Neural progenitor cell (in vitro differentiated cells): ENCODE measurements at regions not wholly inside any gene's neighbourhood (a gene's known extent, or its start where the extent isn't known, plus 50 kb on each side); places are given as distances from the start of the nearest gene placed in this dataset.
A peak's percentile ranks its signal among the peaks of the same experiment; 100 is the strongest.

Experiments
- DNase-seq: peaks from one replicate; pipeline ENCODE4 v3.0.0-alpha.2; 2016; ENCODE audit warnings: low spot score
- H2AFZ ChIP-seq: fragments of 200-600 bp; sonication (generic); replicated peaks from 2 replicates; pipeline ENCODE4 v1.6.1; 2016; ENCODE audit warnings: antibody characterized with exemption
- H3F3A ChIP-seq: fragments of 200-600 bp; sonication (generic); 2 replicates; pipeline ENCODE4 v1.6.1; 2016; ENCODE audit warnings: antibody characterized with exemption, low read depth
- H3K27ac ChIP-seq: fragments of 200-600 bp; sonication (generic); 2 replicates; pipeline ENCODE4 v1.5.1; 2016; ENCODE audit warnings: mild to moderate bottlenecking
- H3K27me3 ChIP-seq: fragments of 200-600 bp; sonication (generic); 2 replicates; pipeline ENCODE4 v1.6.1; 2016; ENCODE audit warnings: mild to moderate bottlenecking, moderate library complexity
- H3K36me3 ChIP-seq: fragments of 200-600 bp; sonication (generic); 2 replicates; pipeline ENCODE4 v1.5.1; 2016
- H3K4me1 ChIP-seq: fragments of 200-600 bp; sonication (generic); 2 replicates; pipeline ENCODE4 v1.6.1; 2016; ENCODE audit warnings: mixed run types
- H3K4me2 ChIP-seq: fragments of 200-600 bp; sonication (generic); 2 replicates; pipeline ENCODE4 v1.6.1; 2016
- H3K4me3 ChIP-seq: fragments of 200-600 bp; sonication (generic); 2 replicates; pipeline ENCODE4 v1.5.1; 2016
- H3K79me2 ChIP-seq: fragments of 200-600 bp; sonication (generic); 2 replicates; pipeline ENCODE4 v1.6.1; 2016; ENCODE audit warnings: low read depth
- H3K9ac ChIP-seq: fragments of 200-600 bp; sonication (generic); 2 replicates; pipeline ENCODE4 v1.6.1; 2016
- H3K9me3 ChIP-seq: fragments of 200-600 bp; sonication (generic); 2 replicates; pipeline ENCODE4 v1.5.1; 2016; ENCODE audit warnings: low read depth
- H4K20me1 ChIP-seq: fragments of 200-600 bp; sonication (generic); 2 replicates; pipeline ENCODE4 v1.6.1; 2016; ENCODE audit warnings: low read depth
- H3K27ac Mint-ChIP-seq: 3 replicates; pipeline ENCODE4 v1.8.0; 2021; ENCODE audit warnings: mixed read lengths
- H3K27me3 Mint-ChIP-seq: 2 replicates; pipeline ENCODE4 v1.8.0; 2022; ENCODE audit warnings: low read depth, mild to moderate bottlenecking, inconsistent platforms, moderate library complexity, mixed read lengths; ENCODE audit not compliant: insufficient read depth
- H3K36me3 Mint-ChIP-seq: 3 replicates; pipeline ENCODE4 v1.8.0; 2021; ENCODE audit warnings: mixed read lengths
- H3K4me1 Mint-ChIP-seq: 3 replicates; pipeline ENCODE4 v1.8.0; 2021; ENCODE audit warnings: mixed read lengths
- H3K4me3 Mint-ChIP-seq: 3 replicates; pipeline ENCODE4 v1.8.0; 2021; ENCODE audit warnings: mild to moderate bottlenecking, moderate library complexity, mixed read lengths
- H3K9me3 Mint-ChIP-seq: 3 replicates; pipeline ENCODE4 v1.8.0; 2020; ENCODE audit warnings: mixed read lengths
- CTCF ChIP-seq: fragments of 200-600 bp; sonication (generic); IDR thresholded peaks from 2 replicates; pipeline ENCODE4 v1.5.1; 2017; ENCODE audit warnings: antibody characterized with exemption, mild to moderate bottlenecking
- EZH2 ChIP-seq: fragments of 200-600 bp; sonication (generic); IDR thresholded peaks from 2 replicates; pipeline ENCODE4 v1.6.1; 2017; ENCODE audit warnings: antibody characterized with exemption, mild to moderate bottlenecking, moderate library complexity
- EZH2phosphoT487 ChIP-seq: fragments of 200-600 bp; sonication (generic); IDR thresholded peaks from 2 replicates; pipeline ENCODE4 v1.6.1; 2017; ENCODE audit warnings: antibody characterized with exemption

DNA sequence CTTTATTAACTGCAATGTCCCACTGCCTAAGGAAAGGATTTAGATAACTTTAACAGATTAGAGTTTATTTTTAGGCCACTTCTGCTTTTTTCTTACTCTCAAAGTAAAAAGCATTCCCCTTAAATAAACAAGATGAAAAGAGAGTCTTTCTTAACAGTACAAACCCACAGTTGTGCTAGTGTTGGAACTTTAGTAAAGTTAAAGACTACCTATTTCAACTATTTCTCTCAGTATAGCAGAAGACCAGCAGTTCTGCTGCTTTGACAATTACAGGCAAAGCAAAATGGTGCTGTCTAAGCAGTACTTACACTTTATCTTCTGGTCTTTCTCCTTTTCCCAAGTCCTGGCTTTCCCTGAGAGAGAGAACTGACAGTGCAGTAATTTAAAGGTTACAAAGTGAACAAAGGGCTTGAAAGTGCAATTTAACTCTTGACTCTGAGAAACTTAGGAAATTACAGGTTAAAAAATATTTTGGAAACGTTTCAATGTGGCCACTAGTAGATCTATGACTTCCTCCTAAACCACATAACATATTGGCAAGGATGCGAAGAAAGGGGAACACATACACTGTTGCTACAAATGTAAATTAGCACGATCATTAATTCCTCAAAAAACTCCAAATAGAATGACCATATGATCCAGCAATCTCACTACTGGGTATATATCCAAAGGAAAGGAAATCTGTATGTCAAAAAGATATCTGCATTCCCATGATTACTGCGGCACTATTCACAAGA is 135.4 kb upstream of the POGK start:
- H3K27me3 Mint-ChIP-seq: peaks cover 2% of the 10 kb centered on the region
- no peak overlapping the region for H3K9ac ChIP-seq
- H3K9me3 Mint-ChIP-seq: no peaks in the 10 kb centered on the region
- H3K4me3 Mint-ChIP-seq: no peak overlapping the region
- no peak overlapping the region for H3K27ac ChIP-seq
- no peaks in the 10 kb centered on the region for H3K79me2 ChIP-seq
- TF ChIP-seq EZH2phosphoT487: no peak
- no peak for TF ChIP-seq CTCF
- TF ChIP-seq EZH2: no peak
- DNase-seq: no peak
- H2AFZ ChIP-seq: peak overlapping the region; percentile 63
- no peak overlapping the region for H3K4me3 ChIP-seq
- no peaks in the 10 kb centered on the region for H4K20me1 ChIP-seq
- peaks cover 2% of the 10 kb centered on the region for H3K4me1 Mint-ChIP-seq
- no peaks in the 10 kb centered on the region for H3F3A ChIP-seq
- no peaks in the 10 kb centered on the region for H3K36me3 ChIP-seq
- H3K27ac Mint-ChIP-seq: no peak overlapping the region
- no peaks in the 10 kb centered on the region for H3K27me3 ChIP-seq
- H3K9me3 ChIP-seq: no peaks in the 10 kb centered on the region
- H3K4me1 ChIP-seq: no peaks in the 10 kb centered on the region
- H3K36me3 Mint-ChIP-seq: no peaks in the 10 kb centered on the region
- H3K4me2 ChIP-seq: no peak overlapping the region

DNA sequence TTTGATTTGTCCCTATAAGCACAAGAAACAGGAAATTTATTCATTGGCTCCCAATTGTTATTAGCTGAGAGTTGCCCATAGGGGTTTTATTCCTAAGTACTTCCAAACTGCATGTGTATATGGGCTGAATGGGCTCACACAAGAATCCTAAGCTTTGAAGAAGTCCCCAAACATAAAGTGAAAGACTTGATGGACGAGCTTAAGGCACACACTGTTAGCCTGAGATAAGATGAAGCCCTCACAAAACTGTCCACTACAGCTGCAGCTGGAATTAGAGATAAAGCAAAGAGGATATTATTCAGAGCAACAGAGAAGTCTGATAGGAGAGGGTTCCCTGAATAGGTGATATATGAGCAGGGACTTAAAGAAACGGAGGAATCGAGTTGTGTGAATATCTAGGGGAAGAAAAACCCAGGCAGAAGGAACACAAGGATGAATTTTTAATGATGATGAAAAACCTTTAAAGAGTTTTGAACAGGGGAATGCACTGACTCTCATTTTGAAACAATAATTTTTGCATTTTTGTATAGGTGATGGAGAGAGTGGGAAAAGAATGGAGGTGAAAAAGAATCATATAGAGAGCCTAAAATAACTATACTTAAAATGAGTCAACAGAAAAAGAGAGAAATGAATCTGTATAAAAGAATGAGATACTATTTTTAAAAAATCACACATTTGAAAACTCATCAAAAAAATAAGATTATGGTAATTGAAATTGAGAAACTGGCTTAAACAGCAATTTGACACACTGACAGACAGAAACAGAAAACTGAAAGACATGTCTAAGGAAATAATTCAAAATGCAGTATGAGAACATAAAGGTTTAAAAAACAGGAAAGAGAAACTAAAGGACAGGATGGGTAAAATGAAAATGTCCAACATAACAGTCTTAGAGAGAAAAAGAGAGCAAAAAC is 133.6 kb upstream of the POGK start:
- H3K27ac Mint-ChIP-seq: no peak overlapping the region
- no peaks in the 10 kb centered on the region for H3F3A ChIP-seq
- TF ChIP-seq EZH2 (no peak), EZH2phosphoT487 (no peak), CTCF (no peak)
- no peaks in the 10 kb centered on the region for H3K36me3 ChIP-seq
- no peak overlapping the region for H3K27ac ChIP-seq
- no peaks in the 10 kb centered on the region for H3K9me3 Mint-ChIP-seq
- H3K79me2 ChIP-seq: no peaks in the 10 kb centered on the region
- H3K4me3 Mint-ChIP-seq: no peak overlapping the region
- no peaks in the 10 kb centered on the region for H3K4me1 Mint-ChIP-seq
- H3K9me3 ChIP-seq: no peaks in the 10 kb centered on the region
- no peaks in the 10 kb centered on the region for H3K36me3 Mint-ChIP-seq
- peaks cover 2% of the 10 kb centered on the region for H3K27me3 Mint-ChIP-seq
- no peak overlapping the region for H2AFZ ChIP-seq
- H3K9ac ChIP-seq: no peak overlapping the region
- H3K4me2 ChIP-seq: no peak overlapping the region
- DNase-seq: no peak
- no peaks in the 10 kb centered on the region for H3K4me1 ChIP-seq
- H3K4me3 ChIP-seq: no peak overlapping the region
- no peaks in the 10 kb centered on the region for H3K27me3 ChIP-seq
- no peaks in the 10 kb centered on the region for H4K20me1 ChIP-seq

GRCh38 chr1:166716620-166717019 is 122.7 kb upstream of the POGK start:
- Histone ChIP-seq H3K36me3 (no peaks in the 10 kb centered on the region), H3K4me2 (no peak overlapping the region), H4K20me1 (no peaks in the 10 kb centered on the region), H3K27me3 (no peaks in the 10 kb centered on the region), H3K4me3 (no peak overlapping the region), H3F3A (no peaks in the 10 kb centered on the region), H3K9me3 (peaks cover 5% of the 10 kb centered on the region), H3K4me1 (no peaks in the 10 kb centered on the region), H3K27ac (no peak overlapping the region), H2AFZ (no peak overlapping the region), H3K9ac (no peak overlapping the region), H3K79me2 (no peaks in the 10 kb centered on the region)
- TF ChIP-seq EZH2phosphoT487: no peak
- TF ChIP-seq EZH2: no peak
- TF ChIP-seq CTCF: no peak
- Mint-ChIP-seq H3K9me3 (peaks cover 18% of the 10 kb centered on the region), H3K36me3 (no peaks in the 10 kb centered on the region), H3K27me3 (no peaks in the 10 kb centered on the region), H3K27ac (no peak overlapping the region), H3K4me3 (no peak overlapping the region), H3K4me1 (no peaks in the 10 kb centered on the region)
- no peak for DNase-seq
